ENCODE measurements at regions not wholly inside any gene's neighbourhood (a gene's known extent, or its start where the extent isn't known, plus 50 kb on each side); places are given as distances from the start of the nearest gene placed in this dataset.

- POLR2A ChIA-PET (ENCODE audit: low non-redundant PET) = no interaction called here
- intact Hi-C loops (cut with micrococcal nuclease; ENCODE audit: unreplicated experiment) = no loop called here
- no peaks in the 10 kb centered on the region for H3K27me3 ChIP-seq (replicated peaks; ENCODE audit: insufficient read depth, low read depth, low read length, poor library complexity)
- H3K36me3 ChIP-seq (ENCODE audit: insufficient read depth, low read length, poor library complexity, severe bottlenecking) = no peaks in the 10 kb centered on the region
- BruUV-seq (replicated peaks) = no TSS peak
- CTCF ChIA-PET = no interaction called here
- no peak overlapping the region for H3K27ac ChIP-seq (ENCODE audit: low read depth, low read length, poor library complexity, severe bottlenecking)
- H3K9me3 ChIP-seq (ENCODE audit: low read depth, low read length, poor library complexity, severe bottlenecking) = no peaks in the 10 kb centered on the region
- no peak for DNase-seq (ENCODE audit: low spot score)
- no peaks in the 10 kb centered on the region for H3K4me1 ChIP-seq (ENCODE audit: insufficient read depth, low read length, poor library complexity, severe bottlenecking)
- TF ChIP-seq CTCF (conservative IDR thresholded peaks at IDR 0.05; ENCODE audit: low read depth, low read length) (no peak), EZH2 (IDR thresholded peaks at IDR 0.05; ENCODE audit: borderline replicate concordance, low read depth, low read length, poor library complexity, severe bottlenecking) (no peak)
- H3K4me3 ChIP-seq (ENCODE audit: low read depth, low read length, poor library complexity, severe bottlenecking) = no peak overlapping the region
These were observed 806.3 kb downstream of the PDHA2 start for GRCh38 chr4:96646146-96646545.

GRCh38 chr4:96649536-96649935, 809.6 kb downstream of the PDHA2 start:
- no peak for TF ChIP-seq CTCF (conservative IDR thresholded peaks at IDR 0.05; ENCODE audit: low read depth, low read length)
- no peak for TF ChIP-seq EZH2 (IDR thresholded peaks at IDR 0.05; ENCODE audit: borderline replicate concordance, low read depth, low read length, poor library complexity, severe bottlenecking)
- Histone ChIP-seq H3K27ac (ENCODE audit: low read depth, low read length, poor library complexity, severe bottlenecking) (no peak overlapping the region), H3K27me3 (replicated peaks; ENCODE audit: insufficient read depth, low read depth, low read length, poor library complexity) (no peaks in the 10 kb centered on the region), H3K4me1 (ENCODE audit: insufficient read depth, low read length, poor library complexity, severe bottlenecking) (no peaks in the 10 kb centered on the region), H3K36me3 (ENCODE audit: insufficient read depth, low read length, poor library complexity, severe bottlenecking) (no peaks in the 10 kb centered on the region), H3K4me3 (ENCODE audit: low read depth, low read length, poor library complexity, severe bottlenecking) (no peak overlapping the region), H3K9me3 (ENCODE audit: low read depth, low read length, poor library complexity, severe bottlenecking) (no peaks in the 10 kb centered on the region)
- POLR2A ChIA-PET (ENCODE audit: low non-redundant PET) = no interaction called here
- CTCF ChIA-PET = no interaction called here
- intact Hi-C loops (cut with micrococcal nuclease; ENCODE audit: unreplicated experiment) = no loop called here
- no peak for DNase-seq (ENCODE audit: low spot score)
- BruUV-seq (replicated peaks) = no TSS peak

GRCh38 chr4:96652158-96652557, 812.3 kb downstream of the PDHA2 start:
- intact Hi-C loops (cut with micrococcal nuclease; ENCODE audit: unreplicated experiment) = no loop called here
- no peak for TF ChIP-seq EZH2 (IDR thresholded peaks at IDR 0.05; ENCODE audit: borderline replicate concordance, low read depth, low read length, poor library complexity, severe bottlenecking)
- TF ChIP-seq CTCF (conservative IDR thresholded peaks at IDR 0.05; ENCODE audit: low read depth, low read length) = no peak
- no TSS peak for BruUV-seq (replicated peaks)
- no peak overlapping the region for H3K27ac ChIP-seq (ENCODE audit: low read depth, low read length, poor library complexity, severe bottlenecking)
- H3K4me1 ChIP-seq (ENCODE audit: insufficient read depth, low read length, poor library complexity, severe bottlenecking) = no peaks in the 10 kb centered on the region
- no peaks in the 10 kb centered on the region for H3K36me3 ChIP-seq (ENCODE audit: insufficient read depth, low read length, poor library complexity, severe bottlenecking)
- H3K9me3 ChIP-seq (ENCODE audit: low read depth, low read length, poor library complexity, severe bottlenecking) = no peaks in the 10 kb centered on the region
- no peaks in the 10 kb centered on the region for H3K27me3 ChIP-seq (replicated peaks; ENCODE audit: insufficient read depth, low read depth, low read length, poor library complexity)
- H3K4me3 ChIP-seq (ENCODE audit: low read depth, low read length, poor library complexity, severe bottlenecking) = no peak overlapping the region
- no peak for DNase-seq (ENCODE audit: low spot score)
- CTCF ChIA-PET = no interaction called here
- POLR2A ChIA-PET (ENCODE audit: low non-redundant PET) = no interaction called here

All from A673 (cell line).